ENCODE measurements at regions not wholly inside any gene's neighbourhood (a gene's known extent, or its start where the extent isn't known, plus 50 kb on each side); places are given as distances from the start of the nearest gene placed in this dataset.

DNA sequence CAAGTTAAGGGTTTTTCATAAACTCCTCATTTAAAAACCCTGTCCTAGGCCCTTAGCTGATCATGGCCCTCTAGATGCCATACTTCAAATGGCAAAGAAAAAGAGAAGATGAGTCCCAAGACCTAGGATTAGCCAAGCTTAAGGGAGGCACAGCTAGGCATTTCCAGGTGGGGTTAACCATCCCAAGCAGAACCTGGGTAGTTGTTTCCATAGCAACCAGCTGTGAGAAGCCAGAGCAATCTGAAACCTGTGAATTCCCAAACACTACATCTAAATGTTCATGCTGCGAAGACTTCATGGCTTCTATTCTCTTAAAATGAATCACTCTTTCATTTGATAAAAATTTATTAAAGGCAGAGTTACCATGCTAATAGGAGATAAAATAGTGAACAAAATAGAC, 372.9 kb downstream of the C12orf50 start:
- TF ChIP-seq, protein P1, sequence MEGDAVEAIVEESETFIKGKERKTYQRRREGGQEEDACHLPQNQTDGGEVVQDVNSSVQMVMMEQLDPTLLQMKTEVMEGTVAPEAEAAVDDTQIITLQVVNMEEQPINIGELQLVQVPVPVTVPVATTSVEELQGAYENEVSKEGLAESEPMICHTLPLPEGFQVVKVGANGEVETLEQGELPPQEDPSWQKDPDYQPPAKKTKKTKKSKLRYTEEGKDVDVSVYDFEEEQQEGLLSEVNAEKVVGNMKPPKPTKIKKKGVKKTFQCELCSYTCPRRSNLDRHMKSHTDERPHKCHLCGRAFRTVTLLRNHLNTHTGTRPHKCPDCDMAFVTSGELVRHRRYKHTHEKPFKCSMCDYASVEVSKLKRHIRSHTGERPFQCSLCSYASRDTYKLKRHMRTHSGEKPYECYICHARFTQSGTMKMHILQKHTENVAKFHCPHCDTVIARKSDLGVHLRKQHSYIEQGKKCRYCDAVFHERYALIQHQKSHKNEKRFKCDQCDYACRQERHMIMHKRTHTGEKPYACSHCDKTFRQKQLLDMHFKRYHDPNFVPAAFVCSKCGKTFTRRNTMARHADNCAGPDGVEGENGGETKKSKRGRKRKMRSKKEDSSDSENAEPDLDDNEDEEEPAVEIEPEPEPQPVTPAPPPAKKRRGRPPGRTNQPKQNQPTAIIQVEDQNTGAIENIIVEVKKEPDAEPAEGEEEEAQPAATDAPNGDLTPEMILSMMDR (IDR thresholded peaks at IDR 0.05) = no peak
- no peak for TF ChIP-seq POLR2A (IDR thresholded peaks at IDR 0.05)
- no peak for DNase-seq
- Histone ChIP-seq H3K9me3 (no peaks in the 10 kb centered on the region), H3K27me3 (no peaks in the 10 kb centered on the region), H3K4me1 (no peaks in the 10 kb centered on the region), H3K27ac (no peak overlapping the region), H3K4me3 (no peak overlapping the region), H3K36me3 (no peaks in the 10 kb centered on the region)
- intact Hi-C loops (cut with DNase I; ENCODE audit: low total_unique reads) = no loop called here

DNA sequence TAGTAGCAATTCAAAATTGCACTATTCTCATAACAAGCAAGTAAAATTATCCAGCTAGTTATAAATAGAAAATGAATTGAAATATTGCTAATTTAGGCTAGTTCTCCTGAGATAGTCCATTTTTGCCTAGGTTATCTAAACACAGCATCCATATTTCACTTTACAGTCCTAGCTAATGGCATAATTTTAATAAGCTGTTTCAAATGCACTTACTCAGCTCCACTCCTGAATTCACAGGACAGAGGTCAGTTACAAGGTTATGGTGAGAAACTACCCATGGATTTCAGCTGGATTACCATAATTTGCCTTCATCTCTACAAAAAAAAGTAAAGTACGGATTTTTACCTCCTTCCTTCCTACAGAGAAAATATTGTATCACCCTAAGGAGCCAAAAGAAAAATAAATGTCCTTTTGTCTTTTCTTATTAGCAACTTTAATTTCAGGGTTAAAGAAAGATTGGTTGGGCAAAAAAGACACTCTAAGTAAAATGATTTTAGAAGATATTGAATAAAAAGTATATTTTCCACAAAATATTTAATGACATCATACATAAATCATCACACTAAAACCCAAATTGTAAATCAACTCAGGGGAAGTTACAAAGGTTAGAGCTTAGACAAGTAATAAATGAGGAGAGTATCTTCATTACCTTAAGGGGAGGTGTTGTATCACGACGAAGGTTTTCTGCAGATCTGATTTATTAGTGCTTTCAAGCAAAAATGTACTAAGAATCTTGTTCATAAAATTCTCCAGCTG, 377.4 kb downstream of the C12orf50 start:
- TF ChIP-seq, protein P1 (IDR thresholded peaks at IDR 0.05) = no peak
- no peak for TF ChIP-seq POLR2A (IDR thresholded peaks at IDR 0.05)
- Histone ChIP-seq H3K9me3 (no peaks in the 10 kb centered on the region), H3K4me1 (no peaks in the 10 kb centered on the region), H3K4me3 (no peak overlapping the region), H3K36me3 (no peaks in the 10 kb centered on the region), H3K27me3 (no peaks in the 10 kb centered on the region), H3K27ac (no peak overlapping the region)
- no peak for DNase-seq
- intact Hi-C loops (cut with DNase I; ENCODE audit: low total_unique reads) = no loop called here

DNA sequence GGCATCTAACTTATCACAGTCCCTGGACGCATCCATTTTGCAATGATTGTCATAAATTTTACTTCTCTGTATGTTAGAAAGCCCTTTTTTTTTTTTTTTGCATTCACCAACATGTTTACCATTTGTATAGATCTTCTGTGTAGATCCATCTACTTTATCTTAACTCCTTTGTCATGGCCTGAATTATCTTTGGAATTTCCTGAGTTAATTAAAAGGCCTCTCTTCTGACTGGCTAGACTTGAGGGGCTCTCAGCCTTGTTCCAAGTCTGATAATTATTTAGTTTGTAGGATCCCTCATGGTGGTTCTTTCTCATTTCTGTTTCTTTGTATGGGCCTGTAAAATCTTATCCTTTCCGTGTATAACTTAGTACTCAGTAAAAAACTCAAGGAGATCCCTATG, 387.0 kb downstream of the C12orf50 start:
- Histone ChIP-seq H3K27ac (no peak overlapping the region), H3K27me3 (no peaks in the 10 kb centered on the region), H3K4me3 (no peak overlapping the region), H3K36me3 (no peaks in the 10 kb centered on the region), H3K4me1 (no peaks in the 10 kb centered on the region), H3K9me3 (no peaks in the 10 kb centered on the region)
- intact Hi-C loops (cut with DNase I; ENCODE audit: low total_unique reads) = no loop called here
- no peak for DNase-seq
- TF ChIP-seq, protein P1 (IDR thresholded peaks at IDR 0.05) = no peak
- no peak for TF ChIP-seq POLR2A (IDR thresholded peaks at IDR 0.05)

DNA sequence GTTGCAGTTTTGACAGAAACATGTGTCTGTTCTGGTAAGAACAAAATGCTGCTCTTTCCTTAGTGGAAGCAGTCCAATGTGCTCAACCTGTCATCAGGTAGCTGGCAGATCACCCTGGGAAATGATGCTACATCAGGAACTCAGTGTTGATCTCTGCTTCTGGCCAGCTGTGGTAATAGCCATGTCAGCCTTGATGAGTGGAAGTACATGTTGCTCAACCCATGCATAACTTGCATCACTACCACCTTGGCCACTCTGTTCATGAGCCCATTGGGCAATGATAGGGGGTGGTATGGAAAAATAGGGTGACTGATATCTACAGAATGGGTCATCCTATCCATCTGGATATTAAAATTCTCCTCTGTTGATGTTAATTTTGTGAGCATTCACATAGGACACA, 411.0 kb downstream of the C12orf50 start:
- no peak for TF ChIP-seq POLR2A (IDR thresholded peaks at IDR 0.05)
- TF ChIP-seq, protein P1 (IDR thresholded peaks at IDR 0.05) = no peak
- no peak for DNase-seq
- Histone ChIP-seq H3K27me3 (no peaks in the 10 kb centered on the region), H3K4me3 (no peak overlapping the region), H3K4me1 (no peaks in the 10 kb centered on the region), H3K9me3 (no peaks in the 10 kb centered on the region), H3K36me3 (no peaks in the 10 kb centered on the region), H3K27ac (no peak overlapping the region)
- intact Hi-C loops (cut with DNase I; ENCODE audit: low total_unique reads) = no loop called here

DNA sequence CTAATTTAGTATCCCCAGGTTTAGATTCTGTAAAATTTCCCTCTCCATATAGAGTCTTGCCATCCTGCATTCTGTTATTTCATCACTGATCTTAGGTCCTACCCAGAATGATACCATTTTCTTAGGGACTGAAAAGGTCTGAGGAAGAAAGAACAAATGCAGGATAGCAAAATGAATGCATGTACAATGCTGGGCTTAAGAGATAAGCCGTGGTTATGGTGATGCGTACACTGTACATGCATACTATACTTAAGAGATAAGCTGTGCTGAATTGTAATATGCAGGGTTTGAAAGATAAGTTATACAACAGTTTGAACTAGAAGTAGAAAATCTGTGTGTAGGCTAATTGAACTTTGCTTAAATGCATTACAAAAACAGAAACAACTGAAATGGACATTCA, 416.2 kb downstream of the C12orf50 start:
- no peaks in the 10 kb centered on the region for H3K27me3 ChIP-seq
- H3K9me3 ChIP-seq = no peaks in the 10 kb centered on the region
- no peaks in the 10 kb centered on the region for H3K36me3 ChIP-seq
- TF ChIP-seq, protein P1 (IDR thresholded peaks at IDR 0.05) = no peak
- no peak for TF ChIP-seq POLR2A (IDR thresholded peaks at IDR 0.05)
- H3K4me3 ChIP-seq = no peak overlapping the region
- no peak overlapping the region for H3K27ac ChIP-seq
- H3K4me1 ChIP-seq = no peaks in the 10 kb centered on the region
- DNase-seq = no peak
- intact Hi-C loops (cut with DNase I; ENCODE audit: low total_unique reads) = no loop called here
